Liver (tissue), 3 donors: ENCODE measurements at regions not wholly inside any gene's neighbourhood (a gene's known extent, or its start where the extent isn't known, plus 50 kb on each side); places are given as distances from the start of the nearest gene placed in this dataset.

ENCODE experiments used
- EGR1 ChIP-seq, 2 donors: IDR thresholded peaks; 2 replicates each; pipeline ENCODE4 v1.6.1; 2016 to 2018; ENCODE audit warnings: antibody characterized with exemption in 2 of 2, low read depth in 2 of 2
- GABPA ChIP-seq, 2 donors: IDR thresholded peaks in 1 of 2; conservative IDR thresholded peaks in 1 of 2; 2 replicates each; pipeline ENCODE4 v1.6.1; 2016; ENCODE audit warnings: antibody characterized with exemption in 2 of 2, mild to moderate bottlenecking in 1 of 2, moderate library complexity in 1 of 2
- TF ChIP-seq, protein P1 (sequence below): fragments of 150-350 bp; IDR thresholded peaks from 2 replicates; pipeline ENCODE4 v1.5.1; 2017; ENCODE audit warnings: improper control_type of control experiment, low read depth, low read length; ENCODE audit not compliant: missing input control
- TF ChIP-seq, protein P2 (sequence below): IDR thresholded peaks from 2 replicates; pipeline ENCODE4 v1.6.1; 2016; ENCODE audit warnings: antibody characterized with exemption
- TF ChIP-seq, protein P3 (sequence below): IDR thresholded peaks from 2 replicates; pipeline ENCODE4 v1.6.1; 2016; ENCODE audit warnings: antibody characterized with exemption, mild to moderate bottlenecking
- TF ChIP-seq, protein P4 (sequence below): IDR thresholded peaks from 2 replicates; pipeline ENCODE4 v1.6.1; 2016; ENCODE audit warnings: antibody characterized with exemption
- donor health status: healthy.
- donor health status: healthy.

DNA sequence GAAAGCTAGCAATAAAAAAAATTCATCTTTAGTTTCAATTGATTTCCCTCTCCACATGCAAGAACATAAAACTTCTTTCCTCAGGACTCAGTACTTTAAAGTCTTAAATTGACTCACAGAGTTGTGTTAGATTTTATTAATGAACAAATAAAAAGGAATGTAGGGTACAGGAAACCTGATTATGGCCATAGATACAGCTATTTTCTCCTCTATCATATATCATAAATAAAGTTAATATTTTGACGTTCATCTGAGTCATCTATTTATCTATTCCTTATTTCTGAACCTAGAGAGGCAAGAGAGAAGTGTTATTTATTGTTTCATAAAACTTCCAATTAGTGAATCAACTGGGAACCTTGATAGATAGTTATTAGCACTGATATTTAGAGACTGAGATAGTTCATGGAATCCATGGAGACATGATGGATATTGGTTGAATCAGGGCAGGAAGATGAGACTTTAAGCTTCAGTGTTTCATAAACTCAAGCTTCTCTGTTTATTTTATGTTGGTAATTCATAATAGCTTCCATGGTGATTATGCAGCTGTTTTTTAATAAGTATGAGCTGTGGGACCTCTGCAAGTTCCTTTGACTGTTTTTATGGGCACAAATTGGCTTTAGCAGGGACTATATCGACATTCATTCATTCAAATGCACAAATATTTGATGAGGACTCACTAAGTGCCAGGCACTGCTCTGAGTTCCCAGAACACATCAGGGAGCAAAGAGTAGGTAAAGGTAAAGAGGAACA lies 143.5 kb upstream of the TGFBR2 start:
- TF ChIP-seq, protein P1, sequence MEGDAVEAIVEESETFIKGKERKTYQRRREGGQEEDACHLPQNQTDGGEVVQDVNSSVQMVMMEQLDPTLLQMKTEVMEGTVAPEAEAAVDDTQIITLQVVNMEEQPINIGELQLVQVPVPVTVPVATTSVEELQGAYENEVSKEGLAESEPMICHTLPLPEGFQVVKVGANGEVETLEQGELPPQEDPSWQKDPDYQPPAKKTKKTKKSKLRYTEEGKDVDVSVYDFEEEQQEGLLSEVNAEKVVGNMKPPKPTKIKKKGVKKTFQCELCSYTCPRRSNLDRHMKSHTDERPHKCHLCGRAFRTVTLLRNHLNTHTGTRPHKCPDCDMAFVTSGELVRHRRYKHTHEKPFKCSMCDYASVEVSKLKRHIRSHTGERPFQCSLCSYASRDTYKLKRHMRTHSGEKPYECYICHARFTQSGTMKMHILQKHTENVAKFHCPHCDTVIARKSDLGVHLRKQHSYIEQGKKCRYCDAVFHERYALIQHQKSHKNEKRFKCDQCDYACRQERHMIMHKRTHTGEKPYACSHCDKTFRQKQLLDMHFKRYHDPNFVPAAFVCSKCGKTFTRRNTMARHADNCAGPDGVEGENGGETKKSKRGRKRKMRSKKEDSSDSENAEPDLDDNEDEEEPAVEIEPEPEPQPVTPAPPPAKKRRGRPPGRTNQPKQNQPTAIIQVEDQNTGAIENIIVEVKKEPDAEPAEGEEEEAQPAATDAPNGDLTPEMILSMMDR = no peak
- no peak for TF ChIP-seq GABPA (IDR thresholded peaks at IDR 0.05 in 1 of 2, conservative IDR thresholded peaks at IDR 0.05 in 1 of 2)
- TF ChIP-seq, protein P2, sequence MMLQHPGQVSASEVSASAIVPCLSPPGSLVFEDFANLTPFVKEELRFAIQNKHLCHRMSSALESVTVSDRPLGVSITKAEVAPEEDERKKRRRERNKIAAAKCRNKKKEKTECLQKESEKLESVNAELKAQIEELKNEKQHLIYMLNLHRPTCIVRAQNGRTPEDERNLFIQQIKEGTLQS = no peak
- TF ChIP-seq, protein P3, sequence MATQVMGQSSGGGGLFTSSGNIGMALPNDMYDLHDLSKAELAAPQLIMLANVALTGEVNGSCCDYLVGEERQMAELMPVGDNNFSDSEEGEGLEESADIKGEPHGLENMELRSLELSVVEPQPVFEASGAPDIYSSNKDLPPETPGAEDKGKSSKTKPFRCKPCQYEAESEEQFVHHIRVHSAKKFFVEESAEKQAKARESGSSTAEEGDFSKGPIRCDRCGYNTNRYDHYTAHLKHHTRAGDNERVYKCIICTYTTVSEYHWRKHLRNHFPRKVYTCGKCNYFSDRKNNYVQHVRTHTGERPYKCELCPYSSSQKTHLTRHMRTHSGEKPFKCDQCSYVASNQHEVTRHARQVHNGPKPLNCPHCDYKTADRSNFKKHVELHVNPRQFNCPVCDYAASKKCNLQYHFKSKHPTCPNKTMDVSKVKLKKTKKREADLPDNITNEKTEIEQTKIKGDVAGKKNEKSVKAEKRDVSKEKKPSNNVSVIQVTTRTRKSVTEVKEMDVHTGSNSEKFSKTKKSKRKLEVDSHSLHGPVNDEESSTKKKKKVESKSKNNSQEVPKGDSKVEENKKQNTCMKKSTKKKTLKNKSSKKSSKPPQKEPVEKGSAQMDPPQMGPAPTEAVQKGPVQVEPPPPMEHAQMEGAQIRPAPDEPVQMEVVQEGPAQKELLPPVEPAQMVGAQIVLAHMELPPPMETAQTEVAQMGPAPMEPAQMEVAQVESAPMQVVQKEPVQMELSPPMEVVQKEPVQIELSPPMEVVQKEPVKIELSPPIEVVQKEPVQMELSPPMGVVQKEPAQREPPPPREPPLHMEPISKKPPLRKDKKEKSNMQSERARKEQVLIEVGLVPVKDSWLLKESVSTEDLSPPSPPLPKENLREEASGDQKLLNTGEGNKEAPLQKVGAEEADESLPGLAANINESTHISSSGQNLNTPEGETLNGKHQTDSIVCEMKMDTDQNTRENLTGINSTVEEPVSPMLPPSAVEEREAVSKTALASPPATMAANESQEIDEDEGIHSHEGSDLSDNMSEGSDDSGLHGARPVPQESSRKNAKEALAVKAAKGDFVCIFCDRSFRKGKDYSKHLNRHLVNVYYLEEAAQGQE = no peak
- TF ChIP-seq, protein P4, sequence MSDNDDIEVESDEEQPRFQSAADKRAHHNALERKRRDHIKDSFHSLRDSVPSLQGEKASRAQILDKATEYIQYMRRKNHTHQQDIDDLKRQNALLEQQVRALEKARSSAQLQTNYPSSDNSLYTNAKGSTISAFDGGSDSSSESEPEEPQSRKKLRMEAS = no peak
- TF ChIP-seq EGR1 (IDR thresholded peaks at IDR 0.05; ENCODE audit: low read depth in 2 of 2) = no peak
